Heart left ventricle (tissue), 16 donors: ENCODE measurements at regions not wholly inside any gene's neighbourhood (a gene's known extent, or its start where the extent isn't known, plus 50 kb on each side); places are given as distances from the start of the nearest gene placed in this dataset.

Experiments used
- ATAC-seq, 4 donors: fragments of 200-7000 bp; cut with Tn5 transposase; one replicate each; pipeline ENCODE4 v1.9.1; 2020 to 2022; ENCODE audit warnings: moderate library complexity in 4 of 4, mild to moderate bottlenecking in 3 of 4, moderate number of reproducible peaks in 1 of 4
- DNase-seq, 5 donors: peaks; one replicate each; pipeline ENCODE4 v3.0.0-alpha.2; 2020
- H3K27ac ChIP-seq, 12 donors: fragments of 200-600 bp; sonication (generic) in 4 of 12; one replicate each; pipeline versions ENCODE4 v1.5.0 to v1.8.0; 2016 to 2022; ENCODE audit warnings: mild to moderate bottlenecking in 2 of 12
- H3K27me3 ChIP-seq, 9 donors: fragments of 200-600 bp; sonication (generic) in 2 of 9; one replicate each; pipeline versions ENCODE4 v1.5.1 to v1.8.0; 2016 to 2022; ENCODE audit warnings: mild to moderate bottlenecking in 3 of 9
- H3K36me3 ChIP-seq, 9 donors: fragments of 200-600 bp; sonication (generic) in 2 of 9; one replicate each; pipeline versions ENCODE4 v1.5.0 to v1.8.0; 2018 to 2022; ENCODE audit warnings: mild to moderate bottlenecking in 2 of 9
- H3K4me1 ChIP-seq, 12 donors: fragments of 200-600 bp; sonication (generic) in 4 of 12; one replicate each; pipeline versions ENCODE4 v1.5.0 to v1.8.0; 2016 to 2022; ENCODE audit warnings: mild to moderate bottlenecking in 3 of 12
- H3K4me3 ChIP-seq, 12 donors: fragments of 200-600 bp; sonication (generic) in 4 of 12; one replicate each; pipeline versions ENCODE4 v1.5.0 to v1.8.0; 2017 to 2022; ENCODE audit warnings: mild to moderate bottlenecking in 9 of 12, moderate library complexity in 4 of 12
- H3K9me3 ChIP-seq, 12 donors: fragments of 200-600 bp; sonication (generic) in 4 of 12; one replicate each; pipeline versions ENCODE4 v1.5.0 to v1.8.0; 2016 to 2022; ENCODE audit warnings: mild to moderate bottlenecking in 1 of 12
- POLR2A ChIP-seq, 2 donors: fragments of 450-650 bp; IDR thresholded peaks; one replicate each; pipeline ENCODE4 v1.6.1; 2017; ENCODE audit warnings: antibody characterized with exemption in 2 of 2, mild to moderate bottlenecking in 2 of 2, moderate library complexity in 2 of 2
- WGBS, 4 donors: extraction: QIAGEN DNeasy Blood & Tissue Kit in 2 of 4; methylation state at CpG; one replicate each; pipeline versions ENCODE4 v1.1.5 to v1.1.7; 2013 to 2018; 5-methylcytosine and 5-hydroxymethylcytosine counted together
- intact Hi-C, 10 donors: fragments of 100-400 bp; cut with DNase I; formaldehyde crosslinking; loops; one replicate each; pipeline versions ENCODE4 v1.11.1 to v1.14.2; 2022
- TF ChIP-seq, protein P1 (sequence below), 12 donors: fragments of 200-600 bp; sonication (generic) in 4 of 12; IDR thresholded peaks; one replicate each; pipeline versions ENCODE4 v1.5.0 to v1.8.0; 2018 to 2022; ENCODE audit warnings: antibody characterized with exemption in 12 of 12, mild to moderate bottlenecking in 5 of 12
- donor health status: ischemic (EF 13 %, LVEDD 7.1; RV severe dilation, severe dysfunction).
- donor health status: healthy with polysubstance abuse.
- donor health status: DM: no; HTN: yes; CAD: no.
- donor health status: DM: no; HTN: no; CAD: no.
- donor health status: ischemic (EF 25% LVEDD 6.9; RV normal size, moderate dysfunction).
- donor health status: ischemic (EF 25% LVEDD 5.7; RV mildly dilated, moderate dysfunction).
- donor health status: healthy.
- donor health status: DM: yes; HTN: yes; CAD: no.
- donor health status: ischemic (EF 35%, LVEDD 5.7; RV mildly dilated, moderate dysfunction).
- donor health status: nonischemic (EF 11% LVEDD 7.7; RV severe dilation, severe dysfunction).
- donor health status: DM: yes; HTN: yes; CAD: no.
- donor health status: PGD.
- donor health status: ischemic (EF 29% LVEDD 5.4; RV normal size, mild dysfunction).
- donor health status: nonischemic (EF 23%, LVEDD 6.1; RV moderate dilation, normal function).

DNA sequence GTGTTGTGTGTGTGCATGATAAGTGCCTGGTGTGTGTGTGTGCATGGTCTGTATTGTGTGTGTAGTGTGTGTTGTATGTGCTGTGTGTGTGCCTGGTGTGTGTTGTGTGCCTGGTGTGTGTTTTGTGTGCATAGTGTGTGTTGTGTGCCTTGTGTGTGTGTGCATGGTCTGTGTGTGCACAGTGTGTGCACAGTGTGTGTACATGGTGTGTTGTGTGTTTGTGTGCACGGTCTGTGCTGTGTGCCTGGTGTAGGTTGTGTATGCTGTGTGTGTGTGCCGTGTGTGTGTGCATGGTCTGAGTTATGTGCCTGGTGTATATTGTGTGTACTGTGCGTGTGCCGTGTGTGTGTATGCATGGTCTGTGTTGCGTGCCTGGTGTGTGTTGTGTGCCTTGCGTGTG, 403.0 kb upstream of the RNF32 start:
- no peaks in the 10 kb centered on the region for H3K27me3 ChIP-seq
- DNase-seq (no peak), ATAC-seq (no peak)
- peaks cover 0 to 13% (median 0%) of the 10 kb centered on the region in 12 donors for H3K9me3 ChIP-seq
- H3K27ac ChIP-seq: no peak overlapping the region
- no peak overlapping the region for H3K4me3 ChIP-seq
- no peak for TF ChIP-seq POLR2A (IDR thresholded peaks at IDR 0.05)
- TF ChIP-seq, protein P1, sequence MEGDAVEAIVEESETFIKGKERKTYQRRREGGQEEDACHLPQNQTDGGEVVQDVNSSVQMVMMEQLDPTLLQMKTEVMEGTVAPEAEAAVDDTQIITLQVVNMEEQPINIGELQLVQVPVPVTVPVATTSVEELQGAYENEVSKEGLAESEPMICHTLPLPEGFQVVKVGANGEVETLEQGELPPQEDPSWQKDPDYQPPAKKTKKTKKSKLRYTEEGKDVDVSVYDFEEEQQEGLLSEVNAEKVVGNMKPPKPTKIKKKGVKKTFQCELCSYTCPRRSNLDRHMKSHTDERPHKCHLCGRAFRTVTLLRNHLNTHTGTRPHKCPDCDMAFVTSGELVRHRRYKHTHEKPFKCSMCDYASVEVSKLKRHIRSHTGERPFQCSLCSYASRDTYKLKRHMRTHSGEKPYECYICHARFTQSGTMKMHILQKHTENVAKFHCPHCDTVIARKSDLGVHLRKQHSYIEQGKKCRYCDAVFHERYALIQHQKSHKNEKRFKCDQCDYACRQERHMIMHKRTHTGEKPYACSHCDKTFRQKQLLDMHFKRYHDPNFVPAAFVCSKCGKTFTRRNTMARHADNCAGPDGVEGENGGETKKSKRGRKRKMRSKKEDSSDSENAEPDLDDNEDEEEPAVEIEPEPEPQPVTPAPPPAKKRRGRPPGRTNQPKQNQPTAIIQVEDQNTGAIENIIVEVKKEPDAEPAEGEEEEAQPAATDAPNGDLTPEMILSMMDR (IDR thresholded peaks at IDR 0.05): no peak
- intact Hi-C loops: loop anchor here in 1 of 10 donors (10.0 kb wide), 1 partner anchor 1013 kb away; no protein-coding TSS in a partner anchor
- WGBS, 4 donors: 88 to 96% (median 92%) methylated on average over 6 of the region's 6 CpGs
- H3K4me1 ChIP-seq: no peaks in the 10 kb centered on the region
- H3K36me3 ChIP-seq: no peaks in the 10 kb centered on the region

DNA sequence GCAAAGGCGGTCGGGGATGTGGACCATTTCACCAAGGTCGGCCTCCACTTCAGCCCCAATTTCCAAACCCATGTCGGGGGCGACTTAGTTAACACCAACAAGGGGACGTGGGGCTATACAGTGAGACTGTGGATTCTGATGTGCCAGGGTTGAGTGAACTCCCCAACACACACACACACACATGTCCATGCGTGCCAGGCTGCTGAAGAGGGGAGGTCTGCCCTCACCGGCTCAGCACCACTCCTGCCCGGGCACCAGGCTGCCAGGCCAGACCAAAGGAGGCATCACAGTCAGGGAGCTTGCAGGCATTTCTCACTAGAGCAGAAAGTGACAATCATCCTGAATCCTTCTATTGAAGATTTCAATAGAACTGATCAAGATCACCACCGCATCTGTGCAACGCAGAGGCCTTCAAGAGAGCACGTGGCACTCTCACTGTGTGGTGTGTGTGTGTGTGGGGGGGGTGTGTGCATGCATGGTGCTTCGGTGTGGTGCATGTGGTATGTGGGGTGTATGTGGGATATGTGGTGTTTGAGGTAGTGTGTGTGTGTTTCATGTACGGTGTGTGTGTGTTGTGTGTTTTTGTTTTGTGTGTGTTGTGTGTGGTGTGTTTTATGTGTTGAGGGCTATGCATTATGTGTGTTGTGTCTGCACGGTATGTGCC, 403.5 kb upstream of the RNF32 start:
- Histone ChIP-seq H3K4me1 (no peaks in the 10 kb centered on the region), H3K27ac (no peak overlapping the region), H3K4me3 (no peak overlapping the region), H3K36me3 (no peaks in the 10 kb centered on the region), H3K9me3 (peaks cover 0 to 7% (median 0%) of the 10 kb centered on the region in 12 donors), H3K27me3 (no peaks in the 10 kb centered on the region)
- TF ChIP-seq POLR2A (IDR thresholded peaks at IDR 0.05): no peak
- TF ChIP-seq, protein P1 (IDR thresholded peaks at IDR 0.05): no peak
- intact Hi-C loops: loop anchor here in 1 of 10 donors (10.0 kb wide), 1 partner anchor 1012 kb away; no protein-coding TSS in a partner anchor
- ATAC-seq (no peak), DNase-seq (no peak)
- WGBS, 4 donors: 89 to 92% (median 90%) methylated on average over 15 of the region's 15 CpGs

DNA sequence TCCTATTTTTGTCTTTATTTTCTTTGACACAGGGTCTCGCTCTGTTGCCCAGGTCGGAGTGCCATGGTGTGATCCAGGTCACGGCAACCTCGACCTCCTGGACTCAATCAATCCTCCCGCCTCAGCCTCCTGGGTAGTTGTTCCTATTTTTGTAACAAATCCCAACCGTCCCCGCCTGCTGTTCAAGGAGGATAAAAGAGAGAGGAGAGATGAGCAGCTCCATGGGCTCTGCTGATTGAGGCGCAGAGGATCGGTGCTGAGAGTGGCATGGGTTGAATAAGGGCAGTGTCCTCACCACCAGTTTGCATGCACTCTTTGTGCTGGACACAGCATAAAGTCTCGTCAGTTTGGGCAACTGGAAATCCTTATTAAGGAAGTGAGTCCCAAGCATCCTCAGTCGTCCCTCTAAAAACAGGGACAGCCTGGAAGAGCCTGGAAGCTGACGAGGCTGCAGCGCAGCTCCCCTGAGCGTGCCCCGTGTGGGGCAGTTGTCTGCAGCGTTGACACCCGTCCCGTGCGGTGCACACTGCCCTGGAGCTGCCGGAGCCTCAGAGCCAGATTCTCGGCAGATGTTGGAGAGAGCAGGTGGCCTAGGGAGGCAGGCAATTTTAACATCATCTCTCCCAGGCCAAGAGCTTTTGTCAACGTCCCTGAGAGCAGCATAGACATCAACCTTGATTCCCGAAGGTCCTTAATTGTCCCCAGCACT, 404.2 kb upstream of the RNF32 start:
- DNase-seq (no peak), ATAC-seq (no peak)
- intact Hi-C loops: loop anchor here in 1 of 10 donors (10.0 kb wide), 1 partner anchor 1012 kb away; no protein-coding TSS in a partner anchor
- 77 to 86% (median 79%) methylated on average over 22 to 23 of the region's 23 CpGs for WGBS, 4 donors
- Histone ChIP-seq H3K4me3 (no peak overlapping the region), H3K27me3 (no peaks in the 10 kb centered on the region), H3K27ac (no peak overlapping the region), H3K4me1 (no peaks in the 10 kb centered on the region), H3K36me3 (no peaks in the 10 kb centered on the region), H3K9me3 (peaks cover 0 to 2% (median 0%) of the 10 kb centered on the region in 12 donors)
- TF ChIP-seq, protein P1 (IDR thresholded peaks at IDR 0.05): no peak
- no peak for TF ChIP-seq POLR2A (IDR thresholded peaks at IDR 0.05)
